HG02973 (cell line): ENCODE measurements at regions not wholly inside any gene's neighbourhood (a gene's known extent, or its start where the extent isn't known, plus 50 kb on each side); places are given as distances from the start of the nearest gene placed in this dataset.

Source experiments
- ATAC-seq: cut with Tn5 transposase; IDR thresholded peaks from one replicate; pipeline ENCODE4 v1.9.1; 2021; ENCODE audit warnings: moderate library complexity; ENCODE audit not compliant: unreplicated experiment

DNA sequence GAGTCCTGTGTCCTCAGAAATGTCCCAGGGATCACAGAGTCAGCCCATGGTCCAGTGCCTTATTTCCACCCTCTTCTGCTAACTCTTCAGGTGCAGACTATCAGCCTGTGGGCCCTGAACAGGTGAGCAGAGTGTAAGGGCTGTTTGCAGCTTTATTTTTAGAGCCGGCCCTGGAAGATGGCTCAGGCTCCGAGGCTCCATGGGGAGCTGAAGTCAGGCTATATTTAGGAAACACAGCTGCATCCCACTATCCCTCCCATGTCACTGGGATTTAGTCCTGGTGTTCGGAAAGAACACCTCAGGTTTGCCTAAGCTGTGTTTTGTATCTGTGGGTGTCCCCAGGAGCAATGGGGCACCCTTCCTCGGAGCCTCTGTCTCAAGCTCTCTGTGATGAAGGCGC, 126.9 kb downstream of the RPS24 start:
- ATAC-seq = no peak

GRCh38 chr10:78162853-78163252, 129.2 kb downstream of the RPS24 start:
- no peak for ATAC-seq

GRCh38 chr10:78164702-78165101, 131.0 kb downstream of the RPS24 start:
- no peak for ATAC-seq

- ATAC-seq = no peak
Observed at GRCh38 chr10:78165172-78165571, 131.5 kb downstream of the RPS24 start.

GRCh38 chr10:78165617-78166016, 132.0 kb downstream of the RPS24 start:
- ATAC-seq = no peak

GRCh38 chr10:78166261-78166660, 132.6 kb downstream of the RPS24 start:
- no peak for ATAC-seq

DNA sequence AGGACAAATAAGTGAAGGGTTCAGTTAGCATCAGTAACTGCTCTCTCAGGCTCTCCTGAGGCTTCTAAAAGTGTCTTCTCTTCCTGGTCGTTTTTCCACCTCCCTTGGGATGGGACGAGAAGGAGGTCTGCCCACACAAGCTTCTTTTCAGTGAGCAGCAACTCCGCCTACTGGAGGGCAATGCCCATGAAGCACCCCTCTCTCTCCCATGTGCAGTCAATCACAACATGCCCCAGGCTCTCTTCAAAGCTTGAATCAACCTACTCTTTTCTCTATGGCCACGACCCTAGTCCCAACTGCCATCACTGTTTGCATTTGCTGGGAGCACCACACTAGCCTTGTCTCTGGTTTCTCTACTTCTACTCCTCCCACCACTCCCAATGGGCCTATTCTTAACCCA, 135.6 kb downstream of the RPS24 start:
- no peak for ATAC-seq

DNA sequence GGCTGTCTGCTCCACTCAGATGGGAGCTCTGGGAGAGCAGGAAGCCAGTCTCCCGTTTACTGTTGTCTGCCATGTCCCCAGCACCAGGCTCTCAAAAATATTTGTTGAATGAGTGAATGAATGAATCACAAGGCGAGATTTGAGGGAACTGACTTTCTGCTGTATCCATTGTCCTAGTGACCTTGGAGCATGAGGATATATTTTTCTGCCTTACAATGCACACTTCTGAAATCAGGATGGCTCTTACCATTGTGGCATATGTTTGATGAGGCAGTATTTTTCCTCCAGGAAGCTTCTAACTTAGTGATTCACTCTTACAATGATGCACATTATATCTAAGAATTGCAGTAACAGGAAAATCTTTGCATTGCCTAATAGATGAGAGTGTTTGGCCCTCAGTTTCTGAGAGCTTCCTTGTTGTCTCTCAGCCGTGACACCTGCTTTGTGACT, 136.4 kb downstream of the RPS24 start:
- no peak for ATAC-seq

DNA sequence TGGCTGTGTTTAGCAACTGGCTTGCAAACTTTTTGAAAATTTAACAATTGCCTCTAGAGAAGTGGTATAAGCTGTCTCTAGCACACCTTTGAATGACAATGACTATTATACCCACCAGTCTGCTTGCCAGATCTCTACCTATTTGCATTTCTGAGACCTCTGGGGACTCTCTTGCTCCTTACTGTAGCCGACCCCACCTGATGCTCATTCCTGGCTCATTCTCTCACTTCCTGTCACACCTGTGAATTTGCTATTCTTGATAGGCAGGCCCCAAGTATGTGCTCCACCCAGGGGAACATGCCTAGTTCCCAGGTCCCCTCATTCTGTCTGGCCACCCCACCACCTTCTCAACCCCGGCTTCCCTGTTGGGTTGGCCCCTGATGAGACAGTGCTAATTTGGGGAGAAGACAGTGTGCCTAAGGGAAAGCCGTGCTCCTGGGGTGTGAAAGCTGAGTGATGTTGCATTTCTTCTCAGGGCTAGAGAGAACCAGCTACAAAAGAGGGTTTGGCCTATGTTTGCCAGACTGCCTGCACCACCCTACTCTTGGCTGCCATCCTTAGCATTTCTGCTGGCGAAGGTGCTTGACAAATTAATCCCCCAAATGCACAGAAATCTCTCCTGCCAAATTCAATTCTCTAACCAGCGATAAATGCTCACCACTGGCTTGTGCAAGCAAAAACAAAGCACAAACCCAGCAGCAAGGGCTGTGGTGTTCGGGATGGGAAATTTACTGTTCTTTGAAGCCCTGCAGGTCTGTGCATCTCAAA, 138.2 kb downstream of the RPS24 start:
- no peak for ATAC-seq

DNA sequence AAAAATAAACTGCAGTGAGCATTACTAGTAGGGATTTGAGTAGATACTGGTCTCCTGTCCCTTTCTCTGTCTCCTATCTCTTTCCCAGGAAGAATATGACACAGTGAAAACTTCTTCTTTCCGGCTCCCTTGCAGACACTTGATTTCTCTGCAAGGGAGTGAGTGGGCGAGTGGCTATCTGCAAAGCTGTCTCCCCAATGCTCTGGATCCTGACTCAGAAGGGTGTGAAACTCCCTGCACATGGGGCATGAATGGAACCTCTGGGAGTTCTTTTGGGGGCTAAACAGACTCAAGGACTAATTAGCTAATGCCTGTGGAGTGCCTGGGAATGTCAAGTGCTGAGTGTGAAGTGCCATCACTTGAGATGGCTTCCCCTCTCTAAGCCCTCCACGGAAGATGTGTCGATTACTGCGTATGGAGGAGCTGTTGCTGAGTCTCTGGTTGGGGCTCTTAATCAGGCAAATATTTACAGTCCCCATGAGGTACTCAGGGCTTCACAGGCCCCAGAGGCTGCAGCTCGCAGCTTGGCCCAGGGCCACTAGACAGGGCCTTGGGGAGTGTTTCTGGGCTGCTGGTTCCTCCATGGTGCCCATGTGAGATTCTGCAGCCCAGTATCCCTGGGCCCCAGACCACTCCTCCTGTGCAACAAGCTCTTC, 139.8 kb downstream of the RPS24 start:
- no peak for ATAC-seq

- no peak for ATAC-seq
Observed at GRCh38 chr10:78175444-78176015, 141.9 kb downstream of the RPS24 start.

DNA sequence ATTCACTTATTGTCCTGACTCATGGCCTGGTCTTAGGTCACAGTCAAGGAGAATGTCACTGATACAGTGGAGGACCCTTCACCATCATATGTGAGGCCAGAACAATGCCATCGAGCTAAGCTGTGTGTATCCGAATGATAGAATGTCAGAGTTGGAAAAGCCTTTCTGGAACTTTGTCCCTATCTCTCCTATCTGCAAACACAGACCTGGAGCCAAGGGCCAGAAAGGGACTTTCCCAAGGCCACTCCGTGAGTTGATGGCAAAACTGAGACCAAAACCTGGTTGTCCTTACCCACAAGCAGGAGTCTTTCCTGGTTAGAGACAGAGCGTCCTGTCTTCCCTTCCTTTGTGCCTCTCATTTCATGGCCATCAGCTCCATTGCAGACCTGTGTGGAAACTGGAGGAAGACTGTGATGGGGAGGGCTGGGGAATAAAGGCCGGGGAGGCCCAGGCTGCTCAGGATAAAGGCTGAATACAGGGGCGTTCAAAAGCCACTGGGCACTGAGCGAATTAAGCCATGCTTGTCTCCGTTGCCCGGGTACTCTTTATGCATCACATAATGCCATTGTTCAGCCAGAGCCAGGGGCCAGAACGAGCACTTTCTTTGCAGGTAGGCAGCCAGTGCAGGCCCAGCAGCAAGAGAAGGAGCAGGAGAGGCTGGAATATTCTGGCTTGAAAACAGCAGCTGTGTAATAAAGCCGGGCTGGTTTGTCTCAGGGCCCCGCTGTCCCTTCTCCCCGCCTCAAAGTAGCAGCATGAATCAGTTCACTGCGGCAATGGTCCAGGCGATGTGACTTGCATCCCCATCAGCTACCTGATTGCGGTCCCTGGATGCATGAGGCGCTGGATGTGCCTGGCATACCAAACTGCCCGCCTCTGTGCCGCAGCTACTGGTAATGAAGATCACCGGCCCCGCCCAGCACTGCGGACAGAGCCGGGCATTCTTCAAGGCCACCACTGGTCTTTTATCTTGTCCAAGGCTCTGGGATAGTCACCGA, 143.0 kb downstream of the RPS24 start:
- no peak for ATAC-seq

- ATAC-seq = no peak
Observed at GRCh38 chr10:78177491-78178185, 144.0 kb downstream of the RPS24 start.

GRCh38 chr10:78178397-78178796, 144.7 kb downstream of the RPS24 start:
- ATAC-seq = no peak

GRCh38 chr10:78178940-78179339, 145.3 kb downstream of the RPS24 start:
- no peak for ATAC-seq

DNA sequence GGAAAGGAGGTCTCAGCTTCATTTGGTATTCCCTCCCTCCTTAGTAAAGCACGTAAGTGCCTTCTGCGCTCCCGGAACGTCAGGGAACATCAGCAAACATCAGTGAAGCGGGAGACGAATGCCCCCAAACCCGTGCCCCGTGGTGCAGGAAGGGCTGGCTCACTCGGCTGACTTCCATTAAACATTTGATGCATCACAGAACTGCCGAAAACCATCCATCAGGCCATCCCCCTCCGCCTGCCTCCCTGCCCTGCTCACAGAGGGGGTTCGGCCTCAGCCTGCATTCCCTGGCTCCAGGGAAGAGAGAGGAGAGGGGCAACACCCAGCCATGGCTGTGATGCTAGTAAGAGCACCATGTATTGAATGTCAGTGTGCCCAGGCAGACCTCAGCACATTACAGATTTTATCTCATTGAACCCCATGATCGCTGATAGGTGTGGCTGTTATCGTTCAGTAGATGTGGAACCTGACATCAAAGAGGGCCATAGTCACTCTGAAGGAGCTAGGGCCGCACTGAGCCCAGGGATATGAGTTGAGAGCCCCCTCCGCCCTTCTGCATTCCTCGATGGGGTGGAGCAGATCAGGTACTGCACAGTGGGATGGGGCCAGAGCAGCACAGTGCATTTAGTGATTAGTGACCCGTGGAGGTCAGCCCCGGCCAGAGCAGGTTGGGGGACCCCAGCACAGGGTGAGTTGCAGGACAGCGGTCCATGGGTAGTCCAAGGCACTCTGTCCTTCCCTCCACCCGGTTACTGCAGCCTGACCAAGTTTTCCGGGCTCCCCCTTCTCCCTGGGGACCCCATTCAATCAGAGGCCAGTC, 146.4 kb downstream of the RPS24 start:
- ATAC-seq = no peak

DNA sequence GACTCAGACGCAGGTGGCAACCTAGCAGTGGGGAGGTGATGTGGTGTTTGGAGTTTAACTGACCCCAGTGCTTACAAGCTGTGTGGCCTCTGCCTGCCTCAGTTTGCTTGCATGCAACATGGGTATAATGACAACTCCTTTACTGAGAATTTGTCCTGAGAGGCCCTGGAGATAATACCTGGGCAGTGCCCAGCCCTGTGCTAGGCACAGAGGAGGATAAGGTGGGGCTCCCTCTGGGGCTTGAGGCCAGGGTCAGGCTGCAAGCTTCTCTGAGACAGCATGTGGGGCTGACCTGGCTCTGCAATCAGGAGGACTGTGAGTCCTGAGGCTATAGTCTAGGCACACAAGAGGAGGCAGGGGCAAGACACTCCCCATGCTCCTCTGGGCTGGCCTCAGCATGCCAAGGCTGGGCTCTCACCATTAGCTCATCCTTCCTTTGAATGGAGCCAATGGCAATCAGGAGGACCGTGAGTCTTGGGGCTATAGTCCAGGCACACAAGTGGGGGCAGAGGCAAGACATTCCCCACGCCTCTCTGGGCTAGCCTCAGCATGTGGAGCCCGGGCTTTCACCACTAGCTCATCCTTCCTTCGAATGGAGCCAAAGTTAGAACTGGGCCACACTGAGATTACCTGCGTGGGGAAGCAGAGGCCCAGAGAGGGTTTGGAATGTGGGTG, 147.9 kb downstream of the RPS24 start:
- no peak for ATAC-seq

DNA sequence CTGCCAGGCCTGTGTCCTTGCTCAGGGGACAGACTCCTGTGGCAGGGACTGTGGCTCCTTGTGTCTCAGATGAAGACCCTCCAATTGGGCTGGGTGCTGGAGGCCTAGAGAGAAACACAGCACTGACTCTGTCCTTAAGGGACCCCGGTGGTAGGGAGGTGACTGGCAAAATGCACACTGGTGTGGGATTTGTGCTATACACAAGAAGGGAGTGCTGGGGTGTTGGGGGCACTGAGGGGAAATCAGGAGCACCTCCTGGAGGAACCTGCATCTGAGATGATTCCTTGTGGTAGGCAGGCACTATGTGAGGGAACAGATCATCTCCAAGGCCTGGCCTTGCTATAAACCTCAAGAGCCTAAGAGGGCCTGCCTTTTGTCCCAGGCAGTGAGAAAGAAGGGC, 149.2 kb downstream of the RPS24 start:
- no peak for ATAC-seq
